D341Med (cell line): ENCODE measurements at regions not wholly inside any gene's neighbourhood (a gene's known extent, or its start where the extent isn't known, plus 50 kb on each side); places are given as distances from the start of the nearest gene placed in this dataset.

Experiments
- DNase-seq: peaks from one replicate; pipeline ENCODE4 v3.0.0; 2012; ENCODE audit warnings: low spot score

DNA sequence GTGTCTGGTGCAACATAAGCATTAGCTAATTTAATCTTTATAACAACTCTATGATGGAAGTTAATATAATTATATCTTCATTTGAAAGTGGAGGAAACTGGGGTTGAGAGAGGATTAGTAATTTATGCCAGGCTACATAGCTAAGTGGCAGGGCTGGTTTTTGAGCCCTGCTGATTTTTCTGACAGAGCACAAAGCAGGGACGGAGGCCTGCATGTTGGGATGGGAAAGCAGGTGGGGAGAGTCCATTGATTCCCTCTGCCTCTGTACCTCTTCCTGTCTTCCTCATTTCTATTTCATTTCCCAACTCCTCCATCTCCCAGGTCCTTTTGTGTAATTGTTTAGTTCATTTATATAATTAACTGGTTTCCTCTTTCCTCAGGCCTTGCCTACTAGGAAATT, 251.6 kb upstream of the ZPLD1 start:
- no peak for DNase-seq

- no peak for DNase-seq
Observed at GRCh38 chr3:102183623-102184022, 251.2 kb upstream of the ZPLD1 start.

- DNase-seq: no peak
Observed at GRCh38 chr3:102189541-102189940, 245.3 kb upstream of the ZPLD1 start.

DNA sequence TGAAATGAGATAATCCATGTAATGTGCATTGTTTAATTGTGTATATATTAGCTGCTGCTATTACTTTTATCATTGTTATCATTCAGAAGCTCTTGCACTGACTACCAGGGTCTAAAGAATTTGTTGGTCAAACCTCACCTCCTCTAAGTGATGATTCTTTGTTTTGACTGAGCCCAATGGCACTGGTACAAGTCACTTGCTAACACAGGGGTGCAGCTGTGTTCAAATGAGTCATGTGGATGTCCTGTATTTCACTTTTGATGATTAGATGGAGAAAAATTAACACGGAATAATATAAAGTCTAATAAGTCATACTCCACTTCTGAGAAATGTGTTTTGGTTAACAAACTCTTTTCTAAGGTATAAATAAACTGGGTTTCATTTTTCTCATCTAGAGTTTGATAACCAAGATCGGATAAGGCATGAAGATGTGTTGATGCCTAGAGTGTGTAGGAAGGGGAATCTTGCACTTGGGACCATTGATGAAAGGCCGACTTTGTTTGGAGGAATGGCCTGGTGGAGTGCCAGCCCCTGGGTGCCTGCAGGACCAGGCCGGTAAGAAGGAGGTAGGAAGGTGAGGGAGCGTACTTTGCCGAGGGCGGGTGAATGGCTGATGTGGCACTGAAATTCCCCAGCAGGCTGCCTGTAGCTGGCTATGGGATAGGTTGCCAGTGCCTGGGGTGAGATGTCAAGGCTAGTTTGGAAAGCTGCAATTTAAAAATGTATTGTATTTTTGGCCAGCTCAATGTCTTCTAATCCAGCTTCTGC, 244.7 kb upstream of the ZPLD1 start:
- no peak for DNase-seq

- no peak for DNase-seq
Observed at GRCh38 chr3:102192575-102192974, 242.2 kb upstream of the ZPLD1 start.

- no peak for DNase-seq
Observed at GRCh38 chr3:102193255-102193654, 241.6 kb upstream of the ZPLD1 start.

DNA sequence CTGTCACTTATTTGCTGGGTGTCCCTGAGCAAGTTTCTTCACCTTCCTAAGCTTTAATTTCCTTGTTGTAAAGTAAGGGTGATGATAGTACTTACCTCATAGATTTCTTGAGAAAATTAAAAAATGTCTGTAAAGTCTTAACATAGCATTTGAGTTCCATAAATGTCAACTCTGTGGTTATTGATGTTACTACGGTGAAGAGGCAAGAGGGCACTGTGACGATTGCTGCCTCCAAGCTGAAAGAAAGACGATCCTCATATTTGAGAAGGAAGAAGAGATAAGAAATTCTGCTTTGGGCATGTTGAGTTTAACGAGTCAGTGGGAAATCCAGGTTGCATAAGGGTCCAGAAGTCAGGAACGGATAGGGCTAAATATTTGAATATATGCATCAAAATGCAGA, 240.8 kb upstream of the ZPLD1 start:
- no peak for DNase-seq

DNA sequence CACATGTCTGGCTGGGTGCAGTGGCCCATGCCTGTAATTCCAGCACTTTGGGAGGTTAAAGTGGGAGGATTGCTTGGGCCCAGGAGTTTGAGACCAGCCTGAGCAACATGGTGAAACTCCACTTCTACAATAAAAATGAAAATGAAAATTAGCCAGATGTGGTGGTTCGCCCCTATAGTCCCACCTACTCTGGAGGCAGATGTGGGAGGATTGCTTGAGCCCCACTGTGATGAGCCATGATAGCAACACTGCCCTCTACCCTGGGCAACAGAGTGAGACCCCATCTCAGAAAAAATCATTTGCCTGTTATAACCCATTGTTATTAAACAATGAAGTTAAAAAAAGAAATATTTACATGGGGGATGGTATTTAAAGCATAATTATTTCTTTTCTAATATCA, 240.1 kb upstream of the ZPLD1 start:
- DNase-seq: no peak

DNA sequence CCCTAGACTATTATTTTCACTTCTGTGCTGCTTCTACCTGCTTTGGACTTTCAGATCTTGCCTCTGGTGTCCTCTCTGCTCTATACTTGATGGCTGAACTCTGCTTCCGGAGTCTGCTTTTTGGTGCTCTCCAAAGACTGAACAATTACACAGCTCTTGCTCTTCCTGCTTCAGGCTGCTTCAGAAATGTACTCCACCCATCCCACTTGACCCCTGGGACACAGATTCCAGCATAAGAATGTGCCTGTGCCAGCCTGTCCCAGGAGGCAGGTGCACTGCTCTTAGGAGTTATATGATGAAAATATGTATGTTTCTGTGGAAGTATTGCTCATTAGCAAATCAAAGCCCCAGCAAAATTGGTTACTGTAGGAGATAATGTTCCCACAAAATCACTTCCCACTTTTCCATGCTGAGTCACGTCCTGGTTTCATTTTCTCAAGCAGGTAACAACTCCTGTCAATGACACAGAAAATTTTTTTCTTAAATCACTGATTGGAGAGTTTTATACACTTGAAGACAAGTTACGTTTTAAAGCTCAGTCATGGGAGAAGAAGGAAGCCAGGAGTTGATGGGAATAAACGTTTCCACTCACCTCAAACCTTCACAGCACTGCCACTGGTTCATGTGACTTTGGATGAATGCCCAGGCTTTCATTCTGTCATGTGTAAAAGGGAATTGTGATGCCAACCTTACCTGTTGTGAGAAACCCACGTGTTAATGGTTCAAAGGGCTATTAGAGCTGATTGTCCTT, 239.4 kb upstream of the ZPLD1 start:
- DNase-seq: no peak

GRCh38 chr3:102200126-102200525, 234.7 kb upstream of the ZPLD1 start:
- no peak for DNase-seq

DNA sequence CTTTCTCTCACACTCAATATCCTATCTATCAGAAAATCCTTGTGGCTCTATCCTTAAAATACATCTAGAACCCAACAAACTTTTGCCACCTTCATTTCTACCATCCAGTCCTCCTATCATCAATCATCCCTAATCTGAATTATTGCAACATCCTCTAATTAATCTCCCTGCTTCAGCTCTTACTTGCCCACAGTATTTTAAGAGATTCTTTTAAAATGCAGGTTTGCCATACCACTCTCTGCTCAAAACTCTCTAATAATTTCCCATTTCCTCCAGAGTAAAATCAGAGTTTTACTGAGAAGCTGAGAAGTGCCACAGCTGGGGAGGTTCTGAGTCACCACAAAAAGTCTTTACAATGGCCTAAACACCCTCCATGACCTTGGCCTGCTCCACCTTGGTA, 234.3 kb upstream of the ZPLD1 start:
- no peak for DNase-seq

- DNase-seq: no peak
Observed at GRCh38 chr3:102205647-102206046, 229.2 kb upstream of the ZPLD1 start.

- no peak for DNase-seq
Observed at GRCh38 chr3:102206511-102207031, 228.2 kb upstream of the ZPLD1 start.

DNA sequence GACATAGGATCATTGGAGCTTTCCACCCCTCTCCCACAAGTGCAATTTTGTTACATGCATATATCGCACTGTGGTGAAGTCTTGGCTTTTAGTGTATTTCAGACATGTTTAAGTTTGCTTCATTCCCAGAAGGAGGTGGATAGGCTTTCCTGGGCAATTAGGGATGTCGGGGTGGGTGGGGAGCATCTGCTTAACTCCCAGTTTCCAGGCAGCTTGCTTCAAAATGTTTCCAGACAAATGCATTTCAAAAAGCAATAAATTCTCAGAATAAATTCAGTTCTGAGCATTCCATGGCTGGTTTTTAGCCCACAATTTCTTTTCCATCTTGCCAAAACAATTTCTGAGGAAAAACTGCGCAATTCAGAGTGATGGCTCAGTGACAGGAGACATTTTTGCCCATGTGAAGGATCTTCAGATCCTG, 227.7 kb upstream of the ZPLD1 start:
- DNase-seq: no peak

DNA sequence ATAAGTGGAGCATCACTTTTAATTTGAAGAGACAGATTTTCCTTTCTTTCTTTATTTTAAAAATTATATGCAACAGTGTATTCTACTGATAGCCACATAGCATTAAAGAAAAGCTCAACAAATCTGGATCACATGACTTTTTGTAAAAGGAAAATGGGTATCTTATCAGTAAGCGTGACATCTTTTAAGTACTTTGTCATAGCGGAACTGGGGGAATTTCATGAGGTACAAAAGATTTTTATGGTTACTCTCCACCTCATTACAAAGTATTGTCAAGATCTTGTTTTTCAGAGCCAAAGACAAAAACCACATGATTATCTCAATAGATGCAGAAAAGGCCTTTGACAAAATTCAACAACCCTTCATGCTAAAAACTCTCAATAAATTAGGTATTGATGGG, 219.6 kb upstream of the ZPLD1 start:
- no peak for DNase-seq

- no peak for DNase-seq
Observed at GRCh38 chr3:102223132-102223531, 211.7 kb upstream of the ZPLD1 start.

GRCh38 chr3:102224171-102224570, 210.6 kb upstream of the ZPLD1 start:
- peak; percentile 25 for DNase-seq

DNA sequence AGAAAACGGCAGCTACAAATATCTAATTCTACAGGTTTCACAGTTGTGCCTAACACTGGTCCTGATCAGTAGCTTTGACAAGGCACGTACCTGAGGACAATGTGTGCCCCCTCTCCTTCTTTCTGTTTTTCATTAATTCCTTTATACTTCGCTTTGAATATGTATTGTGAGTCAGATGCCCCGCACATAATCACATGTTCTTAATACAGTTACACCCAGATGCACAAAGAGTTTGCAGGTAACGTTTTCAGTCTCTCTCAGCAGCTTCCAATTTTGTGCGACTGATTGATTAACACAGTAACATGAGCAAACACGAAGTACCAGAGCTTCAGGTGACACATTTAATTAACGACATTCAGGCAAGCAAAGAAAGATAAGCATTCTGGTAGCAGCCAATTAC, 209.8 kb upstream of the ZPLD1 start:
- DNase-seq: no peak

- DNase-seq: peak; percentile 58
Observed at GRCh38 chr3:102225407-102226132, 209.2 kb upstream of the ZPLD1 start.

DNA sequence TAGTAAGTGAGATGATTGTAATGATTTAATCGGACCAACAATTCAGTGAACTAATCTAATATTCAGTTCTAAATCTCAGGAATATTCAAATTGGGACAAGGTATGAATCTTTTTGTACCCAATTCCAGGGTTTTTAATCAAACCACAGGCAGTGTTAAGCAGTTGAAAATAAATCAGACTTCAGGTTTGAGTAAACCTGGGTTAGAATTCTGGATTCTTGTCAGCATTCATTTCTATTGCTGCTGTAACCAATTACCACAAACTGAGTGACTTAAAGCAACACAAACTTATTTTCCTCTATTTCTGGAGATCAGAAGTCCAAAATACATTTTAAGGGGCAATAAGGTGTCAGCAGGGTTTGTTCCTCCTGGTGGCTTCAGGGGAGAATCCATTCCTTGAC, 208.4 kb upstream of the ZPLD1 start:
- no peak for DNase-seq

DNA sequence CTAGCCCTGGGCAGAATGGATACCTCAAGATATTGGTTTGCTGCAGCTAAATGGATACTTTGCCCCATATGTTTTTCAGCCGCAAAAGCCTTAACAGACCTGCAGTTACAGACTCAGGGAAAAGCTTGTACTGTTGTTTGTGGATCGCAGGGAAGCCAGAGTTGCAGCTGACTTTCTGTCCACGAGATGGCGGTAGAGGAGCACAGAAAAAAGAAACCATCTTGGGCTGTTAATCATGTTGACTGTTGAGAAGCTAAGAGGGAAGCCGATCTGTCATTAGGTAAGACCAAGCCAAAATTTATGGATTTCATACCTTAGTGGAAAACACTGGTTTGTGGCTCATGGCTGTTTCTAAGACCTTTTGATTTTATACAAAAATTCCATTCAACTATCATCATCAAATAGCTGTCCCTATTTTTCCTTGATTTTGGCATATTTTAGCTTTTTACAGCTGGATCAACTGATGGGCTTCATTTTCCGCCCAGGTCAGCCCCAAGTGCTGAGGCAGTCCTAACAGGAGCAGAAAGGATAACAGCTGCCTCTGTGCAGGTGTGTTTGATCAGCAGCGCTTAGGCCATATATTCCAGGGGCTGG, 205.7 kb upstream of the ZPLD1 start:
- peak; percentile 60 for DNase-seq

DNA sequence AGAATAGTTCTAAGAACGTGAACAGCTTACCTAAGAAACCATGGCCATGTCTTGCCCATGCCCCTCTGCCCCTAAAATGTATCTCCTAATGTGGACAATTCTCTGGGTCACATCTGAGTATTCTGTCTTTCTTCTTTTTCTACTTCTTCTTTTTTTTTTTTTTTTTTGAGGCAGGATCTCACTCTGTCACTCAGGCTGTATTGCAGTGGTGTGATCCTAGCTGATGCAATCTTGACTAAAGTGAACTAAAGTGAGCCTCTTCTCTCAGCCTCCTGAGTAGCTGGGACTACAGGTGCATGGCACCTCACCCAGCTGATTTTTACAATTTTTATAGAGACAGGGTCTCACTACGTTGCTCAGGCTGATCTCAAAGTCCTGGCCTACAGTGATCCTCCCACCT, 204.8 kb upstream of the ZPLD1 start:
- no peak for DNase-seq
